SK-N-SH (cell line): ENCODE measurements at regions not wholly inside any gene's neighbourhood (a gene's known extent, or its start where the extent isn't known, plus 50 kb on each side); places are given as distances from the start of the nearest gene placed in this dataset.

Experiments used
- EP300 ChIP-seq, 2 experiments: IDR thresholded peaks; 2 replicates each; pipeline versions ENCODE4 v1.4.0 to v1.6.1; 2012; ENCODE audit warnings: borderline replicate concordance in 1 of 2, low read depth in 1 of 2, low read length in 1 of 2
- MEF2A ChIP-seq: IDR thresholded peaks from 2 replicates; pipeline ENCODE4 v1.4.0; 2012; ENCODE audit warnings: low read depth, borderline replicate concordance
- POLR2AphosphoS5 ChIP-seq: IDR thresholded peaks from 2 replicates; pipeline ENCODE4 v1.6.1; 2012; ENCODE audit warnings: low read depth, low read length
- RAD21 ChIP-seq: IDR thresholded peaks from 2 replicates; pipeline ENCODE4 v1.6.1; 2012; ENCODE audit warnings: mild to moderate bottlenecking, low read length
- SMC3 ChIP-seq: IDR thresholded peaks from 2 replicates; pipeline ENCODE4 v1.6.1; 2012; ENCODE audit warnings: low read depth, low read length, improper control_type of control experiment
- TF ChIP-seq, protein P1 (sequence below): IDR thresholded peaks from 2 replicates; pipeline ENCODE4 v1.4.0; 2012; ENCODE audit warnings: low read depth
- TF ChIP-seq, protein P2 (sequence below): fragments of 200-600 bp; sonication (generic); IDR thresholded peaks from 2 replicates; pipeline ENCODE4 v1.6.1; 2017; ENCODE audit warnings: antibody characterized with exemption, mild to moderate bottlenecking, moderate library complexity

DNA sequence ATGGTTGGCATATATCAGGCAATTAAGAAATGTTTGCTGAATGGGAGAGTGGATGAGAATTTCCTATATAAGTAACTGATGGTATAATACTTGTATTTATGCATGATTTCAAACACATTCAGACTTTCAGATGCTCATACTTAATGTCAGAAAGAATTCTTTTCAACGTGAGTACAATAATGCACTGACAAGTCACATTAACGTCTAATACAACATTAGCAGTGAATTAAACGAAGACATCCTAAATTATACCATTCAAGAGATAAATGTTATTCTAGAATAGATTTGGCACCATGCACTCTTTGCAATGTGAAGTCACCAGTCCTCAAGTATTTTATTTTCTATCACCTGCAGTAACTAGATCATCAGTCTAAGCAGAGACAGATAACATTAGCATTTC is 712.9 kb downstream of the TLE1 start:
- no peak for TF ChIP-seq RAD21
- TF ChIP-seq POLR2AphosphoS5: no peak
- no peak for TF ChIP-seq EP300 (IDR thresholded peaks at IDR 0.05; ENCODE audit: borderline replicate concordance in 1 of 2, low read depth in 1 of 2, low read length in 1 of 2)
- TF ChIP-seq, protein P1, sequence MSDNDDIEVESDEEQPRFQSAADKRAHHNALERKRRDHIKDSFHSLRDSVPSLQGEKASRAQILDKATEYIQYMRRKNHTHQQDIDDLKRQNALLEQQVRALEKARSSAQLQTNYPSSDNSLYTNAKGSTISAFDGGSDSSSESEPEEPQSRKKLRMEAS: no peak
- TF ChIP-seq, protein P2, sequence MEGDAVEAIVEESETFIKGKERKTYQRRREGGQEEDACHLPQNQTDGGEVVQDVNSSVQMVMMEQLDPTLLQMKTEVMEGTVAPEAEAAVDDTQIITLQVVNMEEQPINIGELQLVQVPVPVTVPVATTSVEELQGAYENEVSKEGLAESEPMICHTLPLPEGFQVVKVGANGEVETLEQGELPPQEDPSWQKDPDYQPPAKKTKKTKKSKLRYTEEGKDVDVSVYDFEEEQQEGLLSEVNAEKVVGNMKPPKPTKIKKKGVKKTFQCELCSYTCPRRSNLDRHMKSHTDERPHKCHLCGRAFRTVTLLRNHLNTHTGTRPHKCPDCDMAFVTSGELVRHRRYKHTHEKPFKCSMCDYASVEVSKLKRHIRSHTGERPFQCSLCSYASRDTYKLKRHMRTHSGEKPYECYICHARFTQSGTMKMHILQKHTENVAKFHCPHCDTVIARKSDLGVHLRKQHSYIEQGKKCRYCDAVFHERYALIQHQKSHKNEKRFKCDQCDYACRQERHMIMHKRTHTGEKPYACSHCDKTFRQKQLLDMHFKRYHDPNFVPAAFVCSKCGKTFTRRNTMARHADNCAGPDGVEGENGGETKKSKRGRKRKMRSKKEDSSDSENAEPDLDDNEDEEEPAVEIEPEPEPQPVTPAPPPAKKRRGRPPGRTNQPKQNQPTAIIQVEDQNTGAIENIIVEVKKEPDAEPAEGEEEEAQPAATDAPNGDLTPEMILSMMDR: no peak
- no peak for TF ChIP-seq MEF2A
- no peak for TF ChIP-seq SMC3
